HG03442 (cell line): ENCODE measurements at regions not wholly inside any gene's neighbourhood (a gene's known extent, or its start where the extent isn't known, plus 50 kb on each side); places are given as distances from the start of the nearest gene placed in this dataset.
"Not testable (repeated sequence)": the region's sequence is repeated elsewhere in the genome, so short reads cannot be mapped to it uniquely, and the experiment has no call there.

Experiments used
- ATAC-seq: cut with Tn5 transposase; IDR thresholded peaks from one replicate; pipeline ENCODE4 v1.9.1; 2021; ENCODE audit warnings: mild to moderate bottlenecking, moderate library complexity; ENCODE audit not compliant: unreplicated experiment

DNA sequence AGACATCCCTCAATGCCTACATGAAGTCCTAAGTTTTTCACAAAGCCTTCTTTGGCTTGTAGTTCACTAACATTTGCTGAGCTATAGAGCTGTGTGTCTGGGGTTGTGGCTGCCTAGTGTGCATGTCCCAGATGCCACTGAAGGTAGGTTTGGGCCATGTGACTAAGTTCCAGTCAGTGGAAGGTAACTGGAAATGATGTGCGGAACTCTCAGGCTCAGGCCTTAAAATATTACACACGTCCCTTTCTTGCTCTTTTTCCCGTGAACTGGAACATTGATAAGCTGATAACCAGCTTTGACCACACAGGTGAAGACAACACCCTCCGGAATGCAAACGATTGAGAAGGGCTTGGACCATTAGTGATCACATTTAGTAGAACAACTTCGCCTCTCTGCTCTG is 358.1 kb downstream of the GATA3 start:
- ATAC-seq = no peak

DNA sequence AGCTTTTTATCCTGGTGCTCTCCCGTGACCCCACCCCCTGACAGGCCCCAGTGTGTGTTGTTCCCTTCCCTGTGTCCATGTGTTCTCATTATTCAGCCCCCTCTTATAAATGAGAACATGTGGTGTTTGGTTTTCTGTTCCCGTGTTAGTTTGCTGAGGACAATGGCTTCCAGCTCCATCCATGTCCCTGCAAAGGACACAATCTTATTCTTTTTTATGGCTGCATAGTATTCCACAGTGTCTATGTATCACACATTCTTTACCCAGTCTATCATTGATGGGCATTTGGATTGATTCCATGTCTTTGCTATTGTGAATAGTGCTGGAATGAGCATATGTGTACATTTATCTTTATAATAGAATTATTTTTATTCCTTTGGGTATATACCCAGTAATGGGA is 360.5 kb downstream of the GATA3 start:
- ATAC-seq = not testable (repeated sequence)

DNA sequence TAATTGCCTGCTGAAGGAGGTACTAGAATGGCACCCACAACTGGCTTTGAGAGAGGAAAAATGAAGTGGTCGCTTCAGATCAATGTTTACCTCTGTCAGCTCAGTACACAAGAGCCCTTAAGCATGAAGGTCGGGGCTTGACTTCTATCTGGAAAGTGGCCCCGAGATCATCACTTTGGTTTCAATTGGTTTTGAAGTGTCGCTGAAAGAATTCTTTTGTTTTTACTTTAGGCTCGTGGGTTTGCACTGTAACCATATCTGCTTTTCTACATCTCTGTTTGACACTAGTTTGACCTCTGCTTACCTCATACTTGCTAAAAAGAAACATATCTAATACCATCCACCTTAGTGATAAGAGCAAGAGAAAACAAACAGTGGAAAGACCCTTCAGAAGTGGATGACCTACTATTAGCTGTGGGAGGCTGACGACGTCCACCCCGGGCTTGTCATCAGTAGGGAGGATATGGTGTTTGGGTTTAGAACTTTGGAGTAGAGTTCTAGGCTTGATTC is 361.8 kb downstream of the GATA3 start:
- ATAC-seq = peak; percentile 74

DNA sequence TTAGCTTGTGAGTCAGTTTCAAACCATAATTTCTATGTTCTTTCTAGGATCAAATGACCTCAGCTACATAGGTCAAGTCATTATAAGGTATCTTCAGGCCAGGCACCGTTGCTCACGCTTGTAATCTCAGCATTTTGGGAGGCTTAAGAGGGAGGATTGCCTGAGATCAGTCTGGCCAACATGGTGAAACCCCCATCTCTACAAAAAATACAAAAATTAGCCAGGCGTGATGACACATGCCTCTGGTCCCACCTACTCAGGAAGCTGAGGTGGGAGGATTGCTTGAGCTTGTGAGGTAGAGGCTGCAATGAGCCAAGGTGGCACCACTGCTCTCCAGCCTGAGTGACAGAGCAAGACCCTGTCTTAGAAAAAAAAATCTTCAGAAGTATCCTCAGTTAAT is 362.3 kb downstream of the GATA3 start:
- ATAC-seq = peak; percentile 26

DNA sequence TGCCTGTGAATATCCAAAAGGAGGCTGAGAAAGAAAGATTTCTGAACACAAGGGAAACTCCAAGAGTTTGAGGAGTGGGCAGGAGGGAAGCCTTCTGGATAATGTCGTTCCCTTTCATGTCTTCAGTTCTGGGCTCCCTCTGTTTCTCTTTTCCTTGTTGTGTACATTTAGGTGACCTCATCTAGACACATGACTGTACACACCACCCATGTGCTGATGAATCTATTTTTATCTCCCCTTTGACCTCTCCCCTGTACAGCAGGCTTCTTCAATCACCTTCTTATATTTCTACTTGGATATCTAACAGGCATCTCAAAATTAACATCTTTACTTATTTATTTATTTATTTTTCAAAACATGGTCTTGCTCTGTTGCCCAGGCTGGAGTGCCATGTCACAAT is 363.1 kb downstream of the GATA3 start:
- no peak for ATAC-seq

DNA sequence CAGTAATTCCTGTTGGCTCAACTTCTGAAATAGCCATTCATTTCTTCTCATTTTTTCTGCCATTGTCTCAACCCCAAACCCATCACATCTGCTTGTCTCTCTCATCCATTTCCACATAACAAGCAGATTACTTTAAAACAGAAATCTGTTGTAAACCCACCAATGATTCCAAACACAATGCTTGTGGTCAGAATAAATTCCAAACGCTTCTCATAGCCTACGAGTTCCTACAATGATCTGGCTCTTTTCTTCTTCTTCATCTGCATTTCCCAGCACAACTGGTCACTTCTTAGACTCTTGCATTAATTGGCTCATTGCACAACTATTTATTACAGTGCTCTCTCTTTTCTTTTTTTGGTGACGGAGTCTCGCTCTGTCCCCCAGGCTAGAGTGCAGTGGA is 364.1 kb downstream of the GATA3 start:
- ATAC-seq = no peak

DNA sequence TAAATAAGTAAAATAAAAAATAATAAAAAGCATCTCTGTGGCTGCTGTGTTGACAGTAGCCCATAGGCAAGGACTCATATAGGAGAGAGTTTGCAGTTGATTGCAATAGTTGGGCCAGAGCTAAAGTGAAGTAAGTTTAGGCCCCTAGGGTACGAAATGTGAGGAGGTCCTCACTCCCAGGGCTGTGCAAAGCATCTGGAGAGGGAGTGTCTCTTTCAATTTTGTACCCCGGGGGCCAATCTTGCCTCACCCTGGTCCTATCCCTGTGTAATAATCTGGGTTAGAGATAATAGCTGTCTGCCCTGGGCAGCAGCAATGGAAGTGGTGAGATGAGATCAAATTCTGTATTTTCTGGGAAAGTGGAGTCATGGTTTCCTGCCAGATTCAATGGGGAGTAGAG is 365.7 kb downstream of the GATA3 start:
- ATAC-seq = no peak

DNA sequence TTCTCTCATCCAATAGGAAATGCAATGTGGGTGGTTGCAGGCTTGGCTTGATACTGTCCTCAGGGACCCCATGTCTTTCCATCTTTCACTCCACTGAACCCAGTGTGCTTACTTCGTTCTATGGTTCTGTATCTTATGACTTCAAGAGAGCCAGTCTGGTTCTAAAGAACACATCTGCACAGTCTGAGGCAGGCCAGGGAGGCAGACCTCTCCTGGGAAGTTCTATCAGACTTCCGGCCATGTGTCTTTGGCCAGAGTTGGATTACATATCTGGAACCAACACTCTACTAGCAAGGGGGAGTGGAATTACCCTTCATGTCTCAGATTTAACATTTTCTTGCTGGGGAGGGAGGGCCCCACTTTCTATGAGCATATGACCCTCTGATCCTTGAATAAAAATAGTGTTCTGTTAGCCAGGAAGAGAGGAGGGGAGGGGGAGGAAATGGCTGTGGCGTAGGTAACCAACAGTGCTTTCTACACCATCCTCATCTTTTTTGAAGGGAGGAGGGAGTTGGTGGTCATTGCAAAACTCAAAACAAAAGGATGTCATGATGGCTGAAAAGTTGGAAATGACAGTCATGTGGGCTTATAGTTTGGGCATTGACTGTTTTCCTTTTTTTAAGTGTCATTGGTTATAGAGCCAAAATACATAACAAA is 370.2 kb downstream of the GATA3 start:
- ATAC-seq = no peak

DNA sequence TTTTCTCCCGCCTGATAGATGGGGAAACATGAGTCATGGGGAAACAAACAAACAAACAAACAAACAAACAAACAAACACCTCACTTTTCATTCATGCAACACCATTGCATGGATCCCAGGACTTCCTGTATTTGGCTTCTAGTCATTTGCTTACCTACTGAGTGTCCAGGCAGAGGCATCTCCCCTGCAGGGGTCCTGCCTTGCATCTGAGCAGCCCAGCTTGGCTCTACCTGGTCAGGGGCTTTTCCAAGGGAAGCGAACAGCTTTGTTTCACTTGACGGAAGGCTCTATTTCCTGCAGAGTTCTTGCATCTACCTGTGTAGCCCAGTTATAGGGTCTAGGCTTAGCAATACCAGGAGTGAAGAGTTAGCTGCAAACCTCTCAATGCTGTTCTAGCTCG is 374.2 kb downstream of the GATA3 start:
- no peak for ATAC-seq

DNA sequence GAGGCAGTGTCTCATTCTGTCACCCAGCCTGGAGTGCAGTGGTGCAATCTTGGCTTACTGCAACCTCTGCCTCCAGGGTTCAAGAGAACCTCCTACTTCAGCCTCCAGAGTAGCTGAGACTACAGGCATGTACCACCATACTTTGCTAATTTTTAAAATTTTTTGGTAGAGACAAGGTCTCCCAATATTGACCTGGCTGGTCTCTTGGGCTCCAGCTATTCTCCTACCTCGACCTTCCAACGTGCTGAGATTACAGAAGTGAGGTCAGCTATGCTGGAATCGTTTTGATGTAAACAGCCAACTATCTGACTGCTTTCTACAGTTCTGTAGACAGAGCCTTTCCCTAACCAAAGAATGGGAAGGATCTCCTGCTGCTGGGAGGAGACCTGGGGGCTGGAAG is 375.8 kb downstream of the GATA3 start:
- ATAC-seq = no peak

DNA sequence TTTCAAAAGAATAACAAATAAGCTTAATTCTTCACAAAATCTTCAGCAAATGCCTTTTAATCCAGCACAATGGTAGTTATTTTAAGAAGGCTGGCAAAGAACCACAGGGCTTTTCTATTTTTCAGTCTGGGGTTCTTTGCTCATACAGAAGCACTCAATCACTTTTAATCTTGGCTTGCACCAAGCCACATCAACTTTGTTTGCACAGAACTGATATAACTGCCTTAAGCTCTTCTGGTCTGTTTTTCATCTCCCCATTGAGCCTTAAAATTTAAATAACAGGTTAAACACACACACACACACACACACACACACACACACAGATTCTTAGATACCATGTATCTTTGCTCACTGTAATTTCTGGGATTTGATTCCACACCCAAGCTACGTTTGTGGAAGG is 377.0 kb downstream of the GATA3 start:
- ATAC-seq = no peak

DNA sequence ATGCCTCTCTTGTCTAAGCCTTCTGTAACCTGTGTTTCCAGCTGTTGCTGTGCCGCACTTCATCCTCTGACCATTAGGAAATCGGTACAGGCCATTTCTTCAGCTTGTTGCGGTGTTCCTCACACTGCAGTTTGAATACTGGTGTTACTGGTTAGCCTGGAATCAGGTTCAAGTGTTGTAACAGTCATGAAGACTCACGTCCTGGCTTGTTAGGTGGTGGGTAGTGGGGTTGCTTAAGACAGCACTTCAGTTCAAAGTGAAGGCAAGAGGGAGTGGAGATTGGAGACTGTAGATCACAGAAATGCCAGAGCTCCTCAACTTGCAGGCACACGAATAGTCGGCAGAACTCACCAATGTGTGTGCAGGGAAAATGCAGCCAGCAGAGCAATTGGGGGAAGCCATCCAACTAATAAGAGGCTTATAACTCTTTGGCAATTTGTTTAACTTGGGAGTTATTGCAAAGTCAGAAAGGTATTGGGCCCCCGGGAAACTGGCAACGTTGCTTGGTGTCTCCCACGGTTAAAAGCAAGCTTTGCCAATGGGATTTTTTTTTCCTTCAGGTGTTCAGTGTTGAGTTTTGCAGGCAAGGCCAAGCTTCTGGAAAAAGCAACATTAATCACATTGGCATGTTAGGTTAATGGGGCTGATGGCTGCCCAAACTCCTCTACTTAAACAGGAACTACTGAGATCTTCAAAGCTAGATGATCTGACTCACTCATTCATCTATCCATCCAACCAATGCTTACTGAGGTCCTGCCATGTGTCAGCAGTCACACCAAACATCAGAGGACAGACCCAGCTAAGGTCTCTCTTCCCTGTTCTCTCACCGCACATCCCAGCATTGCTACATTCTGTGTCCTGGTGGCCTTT is 380.9 kb downstream of the GATA3 start:
- no peak for ATAC-seq

DNA sequence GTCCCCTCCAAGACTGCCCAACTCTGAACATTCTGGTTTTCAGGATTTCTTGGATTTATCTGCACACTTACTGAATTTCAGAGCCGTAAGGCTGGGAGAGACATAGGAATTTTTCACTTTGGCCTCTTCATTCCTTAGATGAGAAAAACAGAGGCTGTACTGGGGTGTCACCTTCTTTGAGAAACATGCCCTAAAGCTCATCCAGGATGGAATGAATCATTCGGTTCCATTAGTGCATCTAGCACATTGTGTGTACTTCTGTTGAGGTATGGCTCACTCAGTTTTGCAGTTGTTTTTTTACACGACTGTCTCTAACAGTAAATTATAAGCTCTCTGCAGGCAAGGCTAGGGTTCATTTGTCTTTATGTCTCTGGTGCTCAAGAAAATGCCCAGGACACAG is 383.4 kb downstream of the GATA3 start:
- no peak for ATAC-seq

DNA sequence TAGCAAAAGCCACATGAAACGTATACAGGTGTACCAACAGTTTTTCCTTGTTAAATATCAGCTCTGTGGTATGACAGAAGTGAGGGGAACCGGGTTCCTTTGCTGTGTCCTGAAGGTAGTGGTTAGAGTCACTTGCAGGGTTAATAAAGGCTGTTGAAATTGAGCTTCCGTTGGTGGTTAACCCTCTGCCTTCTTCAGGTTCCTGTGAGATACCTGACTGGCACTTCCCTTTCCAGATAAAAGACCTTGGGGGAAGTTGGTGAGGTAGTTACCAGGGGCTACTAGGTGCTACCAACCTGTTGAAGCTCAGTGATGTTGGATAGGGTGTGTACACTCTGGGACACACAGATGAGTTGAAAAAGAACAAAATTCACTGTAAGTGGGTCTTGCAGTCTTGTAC is 384.1 kb downstream of the GATA3 start:
- ATAC-seq = no peak

DNA sequence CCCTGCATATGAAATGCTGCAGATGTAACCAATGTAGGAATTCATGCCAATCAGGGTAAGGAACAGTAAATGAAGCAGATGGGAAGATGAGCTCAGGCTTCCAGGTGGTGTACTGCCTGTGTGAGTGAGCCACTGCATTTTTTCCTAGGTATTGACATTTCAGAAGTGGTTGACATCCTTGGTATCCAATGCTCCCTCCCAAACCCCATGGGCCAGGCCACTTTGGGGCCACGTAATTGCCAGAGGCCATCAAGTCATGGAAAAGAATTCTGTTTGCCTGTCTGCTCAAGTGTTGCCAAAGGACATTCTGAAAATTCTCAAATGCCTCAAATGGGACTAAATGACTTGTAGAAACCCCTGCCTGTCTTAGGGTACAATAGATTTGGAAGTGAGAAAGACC is 384.6 kb downstream of the GATA3 start:
- ATAC-seq = no peak

DNA sequence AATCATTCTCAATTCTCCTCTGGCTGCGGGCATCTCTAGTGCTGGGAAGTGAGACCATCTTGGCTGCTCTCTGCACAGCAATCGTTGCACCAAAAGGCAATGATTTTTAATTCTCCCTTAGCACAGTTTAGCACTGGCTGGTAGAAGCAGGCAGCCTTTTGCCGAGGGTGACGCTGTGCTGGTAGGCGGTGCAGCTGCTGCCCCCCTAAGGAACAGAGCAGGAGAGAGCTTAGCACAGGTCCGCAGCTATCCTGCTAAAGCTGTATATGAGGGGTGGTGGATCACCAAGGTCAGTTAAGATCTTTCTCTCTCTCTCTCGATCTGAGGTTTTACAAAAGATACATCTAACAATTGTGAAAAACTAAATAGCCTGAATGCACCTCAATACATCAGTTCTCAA is 390.1 kb downstream of the GATA3 start:
- ATAC-seq = no peak

DNA sequence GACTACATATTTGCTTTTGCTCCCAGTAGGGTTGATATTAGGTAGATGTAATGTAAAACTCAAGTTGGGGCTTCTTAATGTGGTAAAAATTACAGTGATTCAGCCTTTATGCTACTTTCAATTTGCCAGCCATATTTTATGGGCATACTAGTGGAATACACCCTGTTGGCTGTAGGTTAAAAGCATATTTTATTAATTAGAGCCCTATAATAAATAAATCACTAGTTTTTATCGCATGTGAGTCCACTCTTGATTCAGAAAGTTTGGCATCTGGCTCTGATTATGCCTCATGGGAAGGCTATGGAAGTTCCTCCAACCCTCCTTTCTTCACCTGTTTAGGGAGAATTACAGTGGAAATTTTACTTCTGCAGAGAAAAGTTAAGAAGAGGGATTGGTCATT is 390.9 kb downstream of the GATA3 start:
- ATAC-seq = no peak

DNA sequence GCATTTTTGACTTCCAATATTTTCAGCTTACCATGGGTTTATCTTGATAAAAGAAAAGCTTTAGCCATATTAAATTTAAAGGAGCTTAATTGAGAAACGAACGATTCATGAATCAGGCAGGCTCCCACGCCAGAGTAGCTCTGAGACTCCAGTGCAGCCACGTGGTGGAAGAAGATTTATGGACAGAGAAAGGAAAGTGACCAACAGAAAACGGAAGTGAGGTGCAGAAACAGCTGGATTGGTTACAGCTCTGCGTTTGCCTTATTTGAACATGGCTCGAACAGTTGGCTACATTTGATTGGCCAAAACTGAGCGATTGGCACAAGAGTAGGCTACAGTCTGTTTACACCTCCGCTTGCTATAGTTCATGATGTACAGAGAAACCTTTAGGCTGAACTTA is 395.4 kb downstream of the GATA3 start:
- no peak for ATAC-seq

DNA sequence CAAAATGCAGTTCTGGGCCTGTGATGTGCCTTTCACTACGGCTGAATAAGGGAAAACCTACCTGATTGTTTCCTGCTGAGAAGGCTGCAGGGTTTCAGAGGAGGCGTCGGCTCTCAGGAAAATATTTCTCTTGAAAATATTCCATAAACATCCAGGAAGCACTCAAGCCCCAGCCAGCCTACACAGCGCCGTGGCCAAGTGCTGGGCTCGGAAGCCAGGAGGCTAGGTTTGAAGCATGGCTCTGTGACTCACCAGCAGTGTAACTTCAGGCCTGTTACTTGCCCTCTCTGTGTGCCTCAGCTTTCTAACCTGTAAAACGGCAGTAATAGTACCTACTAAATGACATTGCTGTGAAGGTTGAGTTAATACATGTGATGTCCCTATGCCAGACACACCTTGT is 399.1 kb downstream of the GATA3 start:
- ATAC-seq = no peak

DNA sequence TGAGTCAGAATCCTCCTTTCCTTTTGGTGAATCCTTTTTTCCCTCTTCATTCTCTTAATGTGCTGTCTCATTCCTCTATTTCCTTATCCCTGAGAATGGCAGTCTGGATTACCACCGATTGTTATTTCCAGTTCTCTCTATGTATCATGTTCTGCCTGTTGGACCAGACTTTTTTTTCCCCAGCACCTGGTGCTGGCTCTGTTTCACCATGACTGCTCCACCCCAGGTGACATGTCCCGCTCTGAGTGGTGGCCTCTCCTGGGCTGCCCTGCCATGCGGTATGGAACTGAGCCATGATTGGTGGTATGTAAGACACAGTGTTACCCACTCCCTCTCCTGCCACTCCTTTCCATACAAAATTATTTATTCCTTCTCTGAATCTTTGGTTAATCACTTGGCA is 399.9 kb downstream of the GATA3 start:
- ATAC-seq = no peak

DNA sequence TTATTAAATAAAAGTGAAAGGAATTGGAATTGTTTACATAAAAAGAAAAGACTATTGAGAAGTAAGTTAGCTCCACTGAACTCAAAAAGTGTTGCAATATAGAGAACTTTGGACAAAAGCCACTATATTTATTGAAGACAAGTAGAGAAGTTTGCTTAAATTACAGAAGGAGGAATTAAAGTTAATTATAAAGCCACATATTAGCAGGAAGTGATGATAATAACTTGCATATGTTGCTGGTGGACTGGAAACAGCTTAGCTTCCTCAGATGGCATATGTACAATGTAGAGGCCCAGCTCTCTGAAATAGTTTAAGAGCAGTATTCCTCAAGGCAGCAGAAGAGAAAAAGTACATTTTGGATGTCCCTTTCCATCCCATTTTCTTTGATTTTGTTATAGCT is 400.7 kb downstream of the GATA3 start:
- ATAC-seq = no peak

DNA sequence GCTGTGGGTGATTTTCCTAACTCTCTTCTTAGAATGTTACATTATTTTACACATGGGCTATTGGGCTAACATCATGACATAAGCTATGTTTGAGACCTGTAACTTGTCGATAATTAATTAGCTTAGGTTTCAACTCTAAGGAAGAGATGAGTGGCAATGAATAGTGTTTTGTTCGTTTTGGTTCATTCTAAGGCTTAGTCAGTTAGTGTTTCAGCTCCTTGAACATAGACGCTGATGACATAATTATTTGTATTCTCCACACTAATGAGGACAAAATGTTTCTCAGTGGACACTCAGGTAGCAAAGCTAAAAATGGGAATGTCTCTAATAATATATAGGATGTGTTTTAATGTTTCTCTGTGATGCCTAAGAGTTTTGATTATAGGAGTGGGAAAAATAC is 401.9 kb downstream of the GATA3 start:
- no peak for ATAC-seq
